Tibial nerve (tissue), 3 donors: ENCODE measurements at regions not wholly inside any gene's neighbourhood (a gene's known extent, or its start where the extent isn't known, plus 50 kb on each side); places are given as distances from the start of the nearest gene placed in this dataset.

Experiments
- CTCF ChIP-seq, 5 experiments: fragments of 200-600 bp in 3 of 5; fragments of 450-650 bp in 2 of 5; sonication (generic) in 3 of 5; IDR thresholded peaks; one replicate each; pipeline ENCODE4 v1.5.1; 2016 to 2019; ENCODE audit warnings: antibody characterized with exemption in 5 of 5, mild to moderate bottlenecking in 3 of 5, moderate library complexity in 2 of 5
- POLR2A ChIP-seq, 2 donors: fragments of 450-650 bp; IDR thresholded peaks; one replicate each; pipeline ENCODE4 v1.6.1; 2017; ENCODE audit warnings: antibody characterized with exemption in 2 of 2, mild to moderate bottlenecking in 2 of 2, moderate library complexity in 2 of 2

GRCh38 chr3:1007866-1008265 is 85.0 kb upstream of the CNTN6 start:
- TF ChIP-seq CTCF (IDR thresholded peaks at IDR 0.05) (no peak), POLR2A (IDR thresholded peaks at IDR 0.05) (no peak)
